ENCODE measurements at regions not wholly inside any gene's neighbourhood (a gene's known extent, or its start where the extent isn't known, plus 50 kb on each side); places are given as distances from the start of the nearest gene placed in this dataset.
"Not testable (repeated sequence)": the region's sequence is repeated elsewhere in the genome, so short reads cannot be mapped to it uniquely, and the experiment has no call there.

GRCh38 chr10:3571310-3571825, 213.6 kb downstream of the KLF6 start:
- DNase-seq = no peak

- no peak for DNase-seq
Measured at GRCh38 chr10:3570855-3571266, 214.1 kb downstream of the KLF6 start.

GRCh38 chr10:3570131-3570729, 214.8 kb downstream of the KLF6 start:
- DNase-seq = peak; percentile 54

GRCh38 chr10:3568983-3569382, 216.0 kb downstream of the KLF6 start:
- no peak for DNase-seq

GRCh38 chr10:3568392-3568791, 216.6 kb downstream of the KLF6 start:
- no peak for DNase-seq

GRCh38 chr10:3567291-3567963, 217.6 kb downstream of the KLF6 start:
- no peak for DNase-seq

- DNase-seq = no peak
Measured at GRCh38 chr10:3566627-3567026, 218.4 kb downstream of the KLF6 start.

GRCh38 chr10:3564346-3565002, 220.5 kb downstream of the KLF6 start:
- DNase-seq = no peak

GRCh38 chr10:3563298-3563697, 221.7 kb downstream of the KLF6 start:
- no peak for DNase-seq

GRCh38 chr10:3560628-3561027, 224.4 kb downstream of the KLF6 start:
- DNase-seq = not testable (repeated sequence)

- DNase-seq = no peak
Measured at GRCh38 chr10:3559527-3559926, 225.5 kb downstream of the KLF6 start.

GRCh38 chr10:3559011-3559410, 226.0 kb downstream of the KLF6 start:
- no peak for DNase-seq

- DNase-seq = not testable (repeated sequence)
Measured at GRCh38 chr10:3556191-3557017, 228.6 kb downstream of the KLF6 start.

GRCh38 chr10:3554121-3554522, 230.9 kb downstream of the KLF6 start:
- no peak for DNase-seq

GRCh38 chr10:3552281-3552680, 232.7 kb downstream of the KLF6 start:
- DNase-seq = no peak

- DNase-seq = no peak
Measured at GRCh38 chr10:3551761-3552160, 233.2 kb downstream of the KLF6 start.

GRCh38 chr10:3549118-3549517, 235.9 kb downstream of the KLF6 start:
- no peak for DNase-seq

GRCh38 chr10:3548702-3549101, 236.3 kb downstream of the KLF6 start:
- no peak for DNase-seq

- DNase-seq = no peak
Measured at GRCh38 chr10:3548076-3548475, 236.9 kb downstream of the KLF6 start.

- no peak for DNase-seq
Measured at GRCh38 chr10:3544561-3544960, 240.4 kb downstream of the KLF6 start.

GRCh38 chr10:3542185-3542611, 242.8 kb downstream of the KLF6 start:
- DNase-seq = no peak

- DNase-seq = no peak
Measured at GRCh38 chr10:3539696-3540383, 245.2 kb downstream of the KLF6 start.
